B cell (primary cell): ENCODE measurements at regions not wholly inside any gene's neighbourhood (a gene's known extent, or its start where the extent isn't known, plus 50 kb on each side); places are given as distances from the start of the nearest gene placed in this dataset.

Source experiments
- ATAC-seq: fragments of 200-7000 bp; cut with Tn5 transposase; one replicate; pipeline ENCODE4 v1.10.0; 2021; ENCODE audit warnings: low read depth, mild to moderate bottlenecking, moderate number of reproducible peaks, moderate library complexity
- CTCF ChIA-PET: fragments of 350-600 bp; sonication (Branson Sonifier 250); formaldehyde crosslinking; loops from one replicate; lab custom pipeline; 2021; ENCODE audit warnings: antibody characterized with exemption, inconsistent platforms; lab: Charles Lee
- POLR2A ChIA-PET: fragments of 350-600 bp; sonication (Branson Sonifier 250); formaldehyde crosslinking; loops from one replicate; lab custom pipeline; 2021; ENCODE audit warnings: antibody characterized with exemption; lab: Charles Lee
- DNase-seq: peaks from one replicate; pipeline ENCODE4 v3.0.0; 2013
- H2AFZ ChIP-seq: 2 replicates; pipeline ENCODE4 v1.6.1; 2012; ENCODE audit warnings: mild to moderate bottlenecking, low read depth, low read length; ENCODE audit not compliant: insufficient read depth, poor library complexity, severe bottlenecking
- H3K27ac ChIP-seq, 2 donors: 1 replicate in 1 of 2; 2 replicates in 1 of 2; pipeline ENCODE4 v1.5.1; 2012 to 2013; ENCODE audit warnings: low read length in 2 of 2, mild to moderate bottlenecking in 2 of 2, moderate library complexity in 1 of 2
- H3K27me3 ChIP-seq, 4 experiments: fragments of 200-600 bp in 1 of 4; sonication (generic) in 1 of 4; replicated peaks in 1 of 4; 1 replicate in 2 of 4; 2 replicates in 2 of 4; pipeline versions ENCODE4 v1.6.1 to v1.7.0; 2013 to 2016; ENCODE audit warnings: low read length in 3 of 4, mild to moderate bottlenecking in 2 of 4, mixed read lengths in 1 of 4, moderate library complexity in 1 of 4; ENCODE audit not compliant: insufficient read depth in 4 of 4, control insufficient read depth in 3 of 4; ENCODE audit errors: control extremely low read depth in 1 of 4
- H3K36me3 ChIP-seq, 2 experiments: replicated peaks in 1 of 2; 1 replicate in 1 of 2; 2 replicates in 1 of 2; pipeline versions ENCODE4 v1.6.1 to v1.7.1; 2013; ENCODE audit warnings: low read length in 1 of 2; ENCODE audit not compliant: insufficient read depth in 2 of 2, control insufficient read depth in 1 of 2; ENCODE audit errors: control extremely low read depth in 1 of 2, extremely low read depth in 1 of 2
- H3K4me1 ChIP-seq, 2 donors: fragments of 200-600 bp in 1 of 2; sonication (generic) in 1 of 2; 1 replicate in 1 of 2; 2 replicates in 1 of 2; pipeline versions ENCODE4 v1.5.1 to v1.6.1; 2013 to 2017; ENCODE audit warnings: low read length in 2 of 2; ENCODE audit not compliant: control insufficient read depth in 2 of 2, insufficient read depth in 2 of 2
- H3K4me2 ChIP-seq: replicated peaks from 2 replicates; pipeline ENCODE3; 2012; ENCODE audit warnings: mild to moderate bottlenecking, low read depth, low read length; ENCODE audit not compliant: poor library complexity, severe bottlenecking
- H3K4me3 ChIP-seq, 5 experiments: fragments of 200-600 bp in 1 of 5; sonication (generic) in 1 of 5; 1 replicate in 3 of 5; 2 replicates in 2 of 5; pipeline versions ENCODE4 v1.5.1 to v1.7.0; 2011 to 2016; ENCODE audit warnings: low read length in 4 of 5, mild to moderate bottlenecking in 4 of 5, low read depth in 2 of 5, control low read depth in 1 of 5, moderate library complexity in 1 of 5; ENCODE audit not compliant: insufficient read depth in 1 of 5; ENCODE audit errors: control extremely low read depth in 1 of 5, extremely low read depth in 1 of 5
- H3K79me2 ChIP-seq: fragments of 200-600 bp; sonication (generic); one replicate; pipeline ENCODE4 v1.6.0; 2016; ENCODE audit warnings: low read length; ENCODE audit not compliant: control insufficient read depth, insufficient read depth
- H3K9ac ChIP-seq: fragments of 200-600 bp; sonication (generic); 2 replicates; pipeline ENCODE4 v1.6.1; 2017; ENCODE audit warnings: mild to moderate bottlenecking, low read length, moderate library complexity
- H3K9me3 ChIP-seq, 3 donors: one replicate each; pipeline versions ENCODE4 v1.6.1 to v1.7.1; 2013; ENCODE audit warnings: low read length in 2 of 3; ENCODE audit not compliant: control insufficient read depth in 2 of 3, insufficient read depth in 1 of 3; ENCODE audit errors: control extremely low read depth in 1 of 3
- H4K20me1 ChIP-seq: 2 replicates; pipeline ENCODE4 v1.6.0; 2012; ENCODE audit warnings: mild to moderate bottlenecking, low read length; ENCODE audit not compliant: insufficient read depth, control insufficient read depth, poor library complexity, severe bottlenecking
- H3K27ac Mint-ChIP-seq: one replicate; pipeline ENCODE4 v1.8.0; 2021; ENCODE audit warnings: mixed read lengths
- H3K27me3 Mint-ChIP-seq: one replicate; pipeline ENCODE4 v1.8.0; 2021; ENCODE audit warnings: mixed read lengths
- H3K4me1 Mint-ChIP-seq: one replicate; pipeline ENCODE4 v1.8.0; 2021; ENCODE audit warnings: mixed read lengths
- H3K4me3 Mint-ChIP-seq: one replicate; pipeline ENCODE4 v1.8.0; 2021; ENCODE audit warnings: mixed read lengths
- H3K9me3 Mint-ChIP-seq: one replicate; pipeline ENCODE4 v1.8.0; 2022; ENCODE audit warnings: mixed read lengths; ENCODE audit not compliant: insufficient read depth
- EZH2 ChIP-seq: IDR thresholded peaks from 2 replicates; pipeline ENCODE4 v1.6.1; 2012; ENCODE audit warnings: borderline replicate concordance, low read depth, mild to moderate bottlenecking, moderate library complexity, low read length; ENCODE audit not compliant: insufficient read depth, poor library complexity, severe bottlenecking
- WGBS: methylation state at CpG from one replicate; pipeline ENCODE4 v1.1.5; 2013; ENCODE audit warnings: missing lambda C conversion rate; ENCODE audit not compliant: insufficient coverage; 5-methylcytosine and 5-hydroxymethylcytosine counted together
- intact Hi-C: fragments of 100-400 bp; cut with micrococcal nuclease; formaldehyde crosslinking; loops from one replicate; pipeline ENCODE4 v1.10.0; 2022
- TF ChIP-seq, protein P1 (sequence below): fragments of 200-600 bp; IDR thresholded peaks from one replicate; pipeline ENCODE4 v1.8.0; 2022; ENCODE audit warnings: antibody characterized with exemption, mild to moderate bottlenecking

DNA sequence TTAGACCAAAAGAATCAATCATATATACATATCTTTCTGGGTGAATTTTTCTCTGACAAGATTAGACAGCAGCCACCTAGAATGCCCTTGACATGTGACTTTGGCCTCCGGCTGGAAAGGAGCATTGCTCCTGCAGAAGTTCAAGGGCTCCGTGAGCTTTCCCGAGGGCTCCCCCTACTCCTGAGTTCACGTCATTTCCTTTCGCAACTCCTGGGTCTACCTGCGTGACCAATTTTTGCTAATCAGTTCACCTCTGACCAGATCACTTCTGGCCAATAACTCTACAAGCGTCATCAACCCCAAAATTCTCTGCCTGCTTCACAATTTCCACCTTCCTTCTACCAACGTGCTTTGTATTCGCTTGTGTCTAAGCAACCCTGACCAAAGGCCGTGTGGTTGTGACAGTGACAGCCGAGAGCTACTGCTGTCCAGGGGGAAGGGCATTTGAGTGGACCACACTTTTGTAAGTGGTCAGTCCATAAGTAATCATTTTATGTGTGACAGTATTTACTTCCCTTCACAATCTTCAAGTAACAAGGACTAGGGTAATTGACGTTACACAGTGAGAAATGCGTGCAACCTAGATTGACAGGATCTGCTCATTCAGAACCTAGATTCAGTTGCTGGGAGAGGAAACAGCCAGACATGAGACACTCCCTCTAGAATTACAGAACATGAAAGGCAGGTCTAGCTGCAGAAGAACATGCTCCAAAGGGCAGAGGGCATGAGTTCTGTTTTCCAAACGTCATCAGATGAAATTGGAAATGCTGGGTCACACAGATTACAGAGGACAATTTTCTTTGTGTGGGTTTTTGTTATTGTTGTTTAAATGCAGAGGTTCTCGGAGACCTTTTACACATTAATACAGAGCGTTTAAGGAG is 145.9 kb upstream of the SPACA7 start:
- Histone ChIP-seq H3K27ac (no peak overlapping the region), H3K4me3 (no peak overlapping the region), H3K4me2 (no peak overlapping the region), H2AFZ (no peak overlapping the region), H3K4me1 (no peaks in the 10 kb centered on the region), H3K9me3 (peaks cover 0 to 17% (median 0%) of the 10 kb centered on the region in 3 donors), H3K9ac (no peak overlapping the region), H4K20me1 (no peaks in the 10 kb centered on the region), H3K36me3 (no peaks in the 10 kb centered on the region), H3K79me2 (no peaks in the 10 kb centered on the region), H3K27me3 (no peaks in the 10 kb centered on the region)
- ChIA-PET CTCF (no interaction called here), POLR2A (no interaction called here)
- Mint-ChIP-seq H3K4me1 (no peaks in the 10 kb centered on the region), H3K4me3 (no peak overlapping the region), H3K27me3 (peaks cover 3% of the 10 kb centered on the region), H3K27ac (no peak overlapping the region), H3K9me3 (peaks cover 1% of the 10 kb centered on the region)
- WGBS: 77% methylated on average over 8 of the region's 16 CpGs
- DNase-seq (no peak), ATAC-seq (no peak)
- no peak for TF ChIP-seq EZH2
- TF ChIP-seq, protein P1, sequence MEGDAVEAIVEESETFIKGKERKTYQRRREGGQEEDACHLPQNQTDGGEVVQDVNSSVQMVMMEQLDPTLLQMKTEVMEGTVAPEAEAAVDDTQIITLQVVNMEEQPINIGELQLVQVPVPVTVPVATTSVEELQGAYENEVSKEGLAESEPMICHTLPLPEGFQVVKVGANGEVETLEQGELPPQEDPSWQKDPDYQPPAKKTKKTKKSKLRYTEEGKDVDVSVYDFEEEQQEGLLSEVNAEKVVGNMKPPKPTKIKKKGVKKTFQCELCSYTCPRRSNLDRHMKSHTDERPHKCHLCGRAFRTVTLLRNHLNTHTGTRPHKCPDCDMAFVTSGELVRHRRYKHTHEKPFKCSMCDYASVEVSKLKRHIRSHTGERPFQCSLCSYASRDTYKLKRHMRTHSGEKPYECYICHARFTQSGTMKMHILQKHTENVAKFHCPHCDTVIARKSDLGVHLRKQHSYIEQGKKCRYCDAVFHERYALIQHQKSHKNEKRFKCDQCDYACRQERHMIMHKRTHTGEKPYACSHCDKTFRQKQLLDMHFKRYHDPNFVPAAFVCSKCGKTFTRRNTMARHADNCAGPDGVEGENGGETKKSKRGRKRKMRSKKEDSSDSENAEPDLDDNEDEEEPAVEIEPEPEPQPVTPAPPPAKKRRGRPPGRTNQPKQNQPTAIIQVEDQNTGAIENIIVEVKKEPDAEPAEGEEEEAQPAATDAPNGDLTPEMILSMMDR: no peak
- intact Hi-C loops: no loop called here

DNA sequence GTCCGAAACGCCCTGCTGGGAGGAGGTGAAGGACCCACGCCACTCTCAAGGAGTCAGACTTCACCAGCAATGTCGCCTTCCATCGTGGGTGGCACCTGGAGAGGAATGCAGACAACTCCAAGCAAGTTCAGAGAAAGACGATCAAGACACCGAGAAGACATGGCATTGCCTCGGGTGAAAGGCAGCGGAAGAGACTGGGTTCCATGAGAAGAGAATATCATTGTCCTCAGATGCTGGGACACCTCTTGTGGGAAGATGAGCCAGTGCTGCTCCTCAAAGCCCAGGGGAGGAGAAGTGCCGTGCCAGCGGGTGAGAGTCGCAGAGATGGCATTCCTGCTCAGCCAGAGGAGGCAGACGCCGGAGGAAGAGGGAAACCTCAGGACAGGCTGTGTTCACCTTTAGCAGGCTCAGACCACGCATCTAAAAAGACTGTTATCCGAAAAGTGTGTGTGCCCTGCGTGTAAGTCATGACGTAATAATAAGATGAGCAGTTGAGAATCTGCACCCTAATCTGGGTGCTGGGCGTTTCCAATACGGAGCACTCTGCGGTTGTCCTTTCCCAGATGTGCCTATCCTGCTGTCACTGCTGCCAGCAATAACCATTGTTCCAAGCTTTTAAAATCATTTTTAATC is 144.6 kb upstream of the SPACA7 start:
- peaks cover 0 to 16% (median 0%) of the 10 kb centered on the region in 3 donors for H3K9me3 ChIP-seq
- H3K9ac ChIP-seq: no peak overlapping the region
- DNase-seq: no peak
- no peaks in the 10 kb centered on the region for H3K79me2 ChIP-seq
- POLR2A ChIA-PET: no interaction called here
- no peaks in the 10 kb centered on the region for H4K20me1 ChIP-seq
- intact Hi-C loops: no loop called here
- no peaks in the 10 kb centered on the region for H3K9me3 Mint-ChIP-seq
- no peak overlapping the region for H2AFZ ChIP-seq
- no peaks in the 10 kb centered on the region for H3K4me1 Mint-ChIP-seq
- H3K27ac Mint-ChIP-seq: no peak overlapping the region
- H3K4me3 Mint-ChIP-seq: no peak overlapping the region
- H3K4me2 ChIP-seq: no peak overlapping the region
- no peak overlapping the region for H3K27ac ChIP-seq
- H3K4me3 ChIP-seq: no peak overlapping the region
- no peaks in the 10 kb centered on the region for H3K4me1 ChIP-seq
- H3K36me3 ChIP-seq: no peaks in the 10 kb centered on the region
- H3K27me3 ChIP-seq: no peaks in the 10 kb centered on the region
- 88% methylated on average over 18 of the region's 21 CpGs for WGBS
- TF ChIP-seq EZH2: no peak
- TF ChIP-seq, protein P1: no peak
- no peak for ATAC-seq
- H3K27me3 Mint-ChIP-seq: peaks cover 3% of the 10 kb centered on the region
- CTCF ChIA-PET: no interaction called here
